ES-I3 (cell line): ENCODE measurements at regions not wholly inside any gene's neighbourhood (a gene's known extent, or its start where the extent isn't known, plus 50 kb on each side); places are given as distances from the start of the nearest gene placed in this dataset.

Experiments
- H3K36me3 ChIP-seq: 2 replicates; pipeline ENCODE4 v1.6.1; 2013; ENCODE audit warnings: mild to moderate bottlenecking, low read length, control low read depth, moderate library complexity; ENCODE audit not compliant: insufficient read depth
- H3K4me1 ChIP-seq: 2 replicates; pipeline ENCODE4 v1.6.1; 2013; ENCODE audit warnings: mild to moderate bottlenecking, control low read depth, low read length; ENCODE audit not compliant: insufficient read depth
- H3K9ac ChIP-seq: 2 replicates; pipeline ENCODE4 v1.6.1; 2013; ENCODE audit warnings: low read depth, mild to moderate bottlenecking, low read length, moderate library complexity
- H3K9me3 ChIP-seq: 2 replicates; pipeline ENCODE4 v1.6.1; 2013; ENCODE audit warnings: mild to moderate bottlenecking, low read length, moderate library complexity; ENCODE audit not compliant: control insufficient read depth, insufficient read depth

DNA sequence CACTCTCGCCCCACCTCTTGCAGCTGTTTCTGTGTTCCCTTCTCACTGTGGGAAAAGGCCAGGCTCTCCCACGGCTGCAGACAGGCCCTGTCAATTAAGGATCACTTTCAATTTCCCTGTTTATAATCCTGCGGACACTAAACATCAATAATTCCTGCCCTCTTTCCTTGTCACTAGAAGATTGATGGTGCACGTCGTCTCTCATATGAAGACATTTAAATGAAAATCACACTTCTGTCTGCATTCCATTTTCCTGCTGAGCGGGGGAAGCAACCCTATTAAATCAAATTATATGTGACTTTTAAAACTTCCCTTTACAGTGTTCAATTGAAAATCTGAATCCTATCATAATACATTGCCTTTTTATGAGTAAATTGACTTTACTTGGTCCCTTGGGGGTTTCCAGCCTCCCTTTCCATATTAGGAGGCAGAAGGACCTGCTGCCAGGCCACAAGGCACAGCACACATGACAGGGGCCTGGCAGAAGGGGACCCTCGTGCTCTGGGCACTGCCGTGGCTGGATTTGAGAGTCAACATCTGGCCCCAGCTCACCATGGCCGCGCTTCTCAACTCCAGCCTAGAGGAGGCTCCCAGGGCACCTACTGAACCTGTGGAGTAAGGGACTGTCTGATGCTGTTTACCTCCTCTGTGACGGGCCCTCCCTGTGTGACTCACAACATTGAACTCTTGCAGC is 311.0 kb upstream of the IRX4 start:
- Histone ChIP-seq H3K4me1 (no peaks in the 10 kb centered on the region), H3K9ac (no peak overlapping the region), H3K36me3 (no peaks in the 10 kb centered on the region), H3K9me3 (0 out of 2 replicates have a peak, but pooled peaks cover 7% of the 10 kb centered on the region)

DNA sequence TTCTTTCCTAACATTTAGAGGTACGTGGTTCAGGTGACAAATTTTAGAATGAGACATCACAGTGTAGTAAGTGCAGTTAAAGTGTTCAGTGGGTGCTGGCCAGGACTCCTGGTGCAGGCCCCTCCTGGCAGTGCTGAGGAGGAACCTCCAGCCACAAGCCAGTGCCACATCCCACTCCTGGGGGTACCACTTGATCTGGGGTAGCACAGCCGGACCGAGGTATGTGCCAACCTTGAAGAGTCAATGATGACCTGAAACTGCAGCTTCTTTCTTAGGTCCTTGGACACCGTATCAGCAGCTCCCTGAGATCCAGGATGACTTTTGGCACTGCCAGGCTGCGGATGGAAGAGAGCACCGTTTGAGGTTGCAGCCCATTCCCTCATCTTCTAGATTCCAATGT is 310.4 kb upstream of the IRX4 start:
- H3K9ac ChIP-seq = no peak overlapping the region
- H3K4me1 ChIP-seq = no peaks in the 10 kb centered on the region
- 0 out of 2 replicates have a peak, but pooled peaks cover 7% of the 10 kb centered on the region for H3K9me3 ChIP-seq
- no peaks in the 10 kb centered on the region for H3K36me3 ChIP-seq

DNA sequence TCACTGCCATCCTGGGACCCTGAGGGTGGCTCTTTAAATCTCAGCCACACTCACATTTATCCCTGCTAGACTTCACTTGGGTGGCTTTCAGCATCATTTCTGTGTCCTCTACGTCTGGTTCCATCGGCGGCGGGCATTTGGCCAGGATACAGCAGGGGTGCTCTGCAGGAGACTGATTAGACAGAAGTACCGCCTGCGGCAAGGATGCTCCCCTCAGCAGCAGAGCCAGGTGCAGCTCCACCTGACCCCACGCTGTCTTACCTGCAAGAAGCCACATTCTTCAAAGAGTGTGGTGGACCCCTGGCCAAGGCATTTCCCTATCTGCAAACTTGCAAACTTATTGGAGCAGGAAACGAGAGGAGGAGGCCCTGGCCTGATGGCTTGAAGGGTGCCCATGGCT is 309.8 kb upstream of the IRX4 start:
- no peak overlapping the region for H3K9ac ChIP-seq
- 0 out of 2 replicates have a peak, but pooled peaks cover 7% of the 10 kb centered on the region for H3K9me3 ChIP-seq
- no peaks in the 10 kb centered on the region for H3K4me1 ChIP-seq
- no peaks in the 10 kb centered on the region for H3K36me3 ChIP-seq

DNA sequence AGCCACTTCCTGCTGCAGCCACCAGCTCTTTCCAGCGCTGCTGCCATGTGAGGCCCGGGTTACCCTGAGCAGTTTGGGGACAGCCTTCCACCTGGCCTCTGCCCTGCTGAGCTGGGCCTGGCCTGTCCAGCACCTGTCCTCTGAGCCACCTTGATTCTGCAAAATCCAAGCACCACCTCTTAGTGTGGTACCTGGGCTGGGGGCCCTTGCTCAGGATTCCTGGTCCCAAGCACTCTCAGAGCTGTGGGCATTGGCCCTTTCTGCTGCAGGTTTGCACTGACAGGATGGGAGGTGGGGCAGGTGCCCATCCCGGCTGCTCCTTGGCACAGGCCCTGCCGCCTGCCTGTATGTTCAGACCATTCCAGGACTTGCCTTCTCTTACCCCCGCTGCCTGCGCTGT is 309.2 kb upstream of the IRX4 start:
- Histone ChIP-seq H3K9me3 (0 out of 2 replicates have a peak, but pooled peaks cover 7% of the 10 kb centered on the region), H3K36me3 (no peaks in the 10 kb centered on the region), H3K9ac (no peak overlapping the region), H3K4me1 (no peaks in the 10 kb centered on the region)

GRCh38 chr5:2190549-2190948 is 307.8 kb upstream of the IRX4 start:
- Histone ChIP-seq H3K36me3 (no peaks in the 10 kb centered on the region), H3K9me3 (0 out of 2 replicates have a peak, but pooled peaks cover 7% of the 10 kb centered on the region), H3K4me1 (no peaks in the 10 kb centered on the region), H3K9ac (no peak overlapping the region)

DNA sequence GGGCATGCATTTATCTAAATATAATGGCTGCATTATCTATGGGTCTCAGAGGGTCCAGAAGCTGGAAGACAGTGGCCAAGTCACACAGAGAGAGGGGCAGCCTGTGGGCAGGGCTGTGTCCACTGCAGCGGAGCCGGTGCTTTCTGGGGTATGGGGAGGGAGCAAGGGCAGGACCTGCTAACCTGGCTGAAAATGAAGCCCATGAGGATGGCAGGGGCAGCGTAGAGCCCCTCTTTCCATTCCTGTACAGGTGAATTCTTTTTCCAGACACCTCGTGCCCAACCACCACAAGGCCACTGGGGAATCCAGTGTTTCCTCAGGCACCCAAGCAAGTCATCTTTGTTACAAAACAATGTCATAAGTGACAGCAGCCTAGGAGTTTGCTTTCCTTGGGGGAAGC is 305.9 kb upstream of the IRX4 start:
- Histone ChIP-seq H3K9ac (no peak overlapping the region), H3K4me1 (no peaks in the 10 kb centered on the region), H3K9me3 (no peaks in the 10 kb centered on the region), H3K36me3 (no peaks in the 10 kb centered on the region)

DNA sequence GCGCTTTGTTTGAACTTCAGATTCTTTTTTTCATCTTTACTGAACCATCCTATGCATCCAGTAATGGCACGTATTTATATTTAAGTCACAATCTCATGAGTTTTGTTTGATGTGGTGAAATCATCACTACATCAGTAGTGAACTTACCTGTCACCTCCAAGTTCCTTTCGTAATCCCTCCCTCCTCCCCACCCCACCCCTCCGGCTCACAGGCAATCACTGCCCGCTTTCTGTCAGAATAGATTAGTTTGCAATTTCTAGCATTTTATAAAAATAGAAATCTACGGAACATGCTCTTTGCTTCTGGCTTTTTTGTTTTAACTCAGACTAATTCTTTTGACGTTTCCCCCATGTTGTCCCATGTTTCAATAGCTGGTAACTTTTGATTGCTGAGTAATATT is 305.4 kb upstream of the IRX4 start:
- Histone ChIP-seq H3K9ac (no peak overlapping the region), H3K9me3 (no peaks in the 10 kb centered on the region), H3K36me3 (no peaks in the 10 kb centered on the region), H3K4me1 (no peaks in the 10 kb centered on the region)

DNA sequence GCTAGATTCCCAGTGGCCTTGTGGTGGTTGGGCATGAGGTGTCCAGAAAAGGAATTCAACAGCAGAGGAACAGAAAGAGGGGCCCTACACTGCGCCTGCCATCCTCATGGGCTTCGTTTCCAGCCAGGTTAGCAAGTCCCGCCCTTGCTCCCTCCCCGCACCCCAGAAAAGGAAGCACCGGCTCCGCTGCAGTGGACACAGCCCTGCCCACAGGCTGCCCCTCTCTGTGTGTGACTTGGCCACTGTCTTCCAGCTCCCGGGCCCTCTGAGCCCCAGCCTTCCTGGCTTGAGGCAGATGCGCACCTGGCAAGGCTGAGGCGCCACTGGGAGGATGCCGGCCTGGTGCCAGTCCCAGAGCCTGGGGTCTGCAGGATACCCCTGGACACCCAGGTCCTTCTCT is 305.0 kb upstream of the IRX4 start:
- Histone ChIP-seq H3K4me1 (no peaks in the 10 kb centered on the region), H3K9me3 (no peaks in the 10 kb centered on the region), H3K36me3 (no peaks in the 10 kb centered on the region), H3K9ac (no peak overlapping the region)

DNA sequence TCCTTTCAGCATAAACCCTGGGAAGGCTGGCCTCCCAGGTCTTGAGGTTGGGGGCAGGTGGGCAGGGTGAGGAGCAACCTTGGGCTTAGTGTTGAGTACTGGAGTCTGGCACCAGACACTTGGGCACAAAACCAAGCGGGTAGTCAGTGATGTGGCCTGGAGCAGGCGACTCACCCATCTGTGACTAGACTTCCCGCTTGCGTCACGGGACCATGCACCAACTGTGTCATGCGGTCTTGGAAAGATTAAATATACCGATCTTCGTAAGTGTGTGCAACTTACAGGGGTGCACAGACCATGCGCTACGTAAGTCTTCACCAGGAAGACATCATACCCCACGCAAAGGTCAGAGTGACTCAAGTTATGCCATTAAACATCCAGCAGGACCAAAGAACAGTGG is 304.4 kb upstream of the IRX4 start:
- Histone ChIP-seq H3K9me3 (no peaks in the 10 kb centered on the region), H3K4me1 (no peaks in the 10 kb centered on the region), H3K9ac (no peak overlapping the region), H3K36me3 (no peaks in the 10 kb centered on the region)

GRCh38 chr5:2186472-2187015 is 303.8 kb upstream of the IRX4 start:
- Histone ChIP-seq H3K4me1 (no peaks in the 10 kb centered on the region), H3K36me3 (no peaks in the 10 kb centered on the region), H3K9ac (no peak overlapping the region), H3K9me3 (no peaks in the 10 kb centered on the region)

- no peaks in the 10 kb centered on the region for H3K4me1 ChIP-seq
- H3K9ac ChIP-seq = no peak overlapping the region
- H3K36me3 ChIP-seq = no peaks in the 10 kb centered on the region
- no peaks in the 10 kb centered on the region for H3K9me3 ChIP-seq
Measured at GRCh38 chr5:2185646-2186471, 303.1 kb upstream of the IRX4 start.

DNA sequence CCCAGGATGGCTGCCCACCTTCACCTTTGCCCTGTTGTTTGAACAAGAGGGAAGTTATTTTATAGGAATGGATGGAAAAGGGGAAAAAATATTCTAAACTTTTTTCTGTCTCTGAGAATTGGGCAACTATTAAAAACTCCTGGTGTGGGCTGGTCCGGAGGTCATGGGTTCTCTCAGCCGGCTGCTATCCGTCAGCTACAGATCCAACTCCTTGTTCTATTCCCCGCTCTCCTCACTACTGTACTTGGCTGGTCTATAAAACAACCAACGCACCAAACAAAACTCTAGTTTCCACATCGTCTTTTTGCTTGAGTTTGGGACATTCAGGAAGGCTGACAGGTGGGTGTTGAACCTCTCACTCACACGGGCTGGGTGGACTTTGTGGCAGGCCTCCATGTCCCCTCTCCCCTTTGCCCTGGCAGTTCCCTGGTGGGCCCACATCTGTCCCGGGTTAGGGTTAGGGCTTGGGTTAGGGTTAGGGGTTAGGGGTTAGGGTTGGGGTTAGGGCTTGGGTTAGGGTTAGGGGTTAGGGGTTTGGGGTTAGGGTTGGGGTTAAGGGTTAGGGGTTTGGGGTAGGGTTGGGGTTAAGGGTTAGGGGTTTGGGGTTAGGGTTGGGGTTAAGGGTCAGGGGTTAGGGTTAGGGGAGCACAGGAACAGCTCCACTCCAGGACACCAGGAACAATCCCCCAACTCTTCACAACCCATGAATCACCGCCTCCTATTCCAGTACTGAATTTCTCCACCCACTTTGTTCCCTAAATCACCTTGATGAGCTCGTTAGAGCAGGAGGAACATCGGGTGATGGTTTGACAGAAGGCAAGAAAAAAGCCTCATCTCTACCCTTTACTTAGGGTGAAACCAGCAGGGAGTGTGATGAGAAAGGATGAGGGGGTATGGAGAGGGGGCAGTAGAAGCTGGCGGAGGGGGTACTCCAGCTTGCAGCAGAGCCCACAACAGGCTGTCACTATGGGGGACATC is 302.1 kb upstream of the IRX4 start:
- Histone ChIP-seq H3K9me3 (no peaks in the 10 kb centered on the region), H3K9ac (no peak overlapping the region), H3K36me3 (no peaks in the 10 kb centered on the region), H3K4me1 (no peaks in the 10 kb centered on the region)

DNA sequence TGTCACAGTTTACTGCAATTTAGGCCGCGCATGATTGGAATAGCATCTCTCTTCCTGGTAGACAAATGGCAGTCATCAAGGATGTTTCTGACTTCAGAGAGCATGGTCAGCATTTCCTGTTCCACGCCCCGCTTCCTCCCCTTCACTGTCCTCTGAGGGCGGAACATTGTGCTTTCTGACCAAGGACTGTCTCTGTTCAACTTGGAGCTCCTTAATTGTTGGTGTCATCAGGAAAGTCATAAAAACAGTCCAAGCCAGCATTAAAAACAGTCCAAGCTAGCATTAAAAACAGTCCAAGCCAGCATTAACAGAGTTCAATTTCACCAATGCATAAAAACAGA is 301.3 kb upstream of the IRX4 start:
- no peak overlapping the region for H3K9ac ChIP-seq
- H3K36me3 ChIP-seq = no peaks in the 10 kb centered on the region
- no peaks in the 10 kb centered on the region for H3K4me1 ChIP-seq
- H3K9me3 ChIP-seq = no peaks in the 10 kb centered on the region
